ENCODE measurements at regions not wholly inside any gene's neighbourhood (a gene's known extent, or its start where the extent isn't known, plus 50 kb on each side); places are given as distances from the start of the nearest gene placed in this dataset.

DNA sequence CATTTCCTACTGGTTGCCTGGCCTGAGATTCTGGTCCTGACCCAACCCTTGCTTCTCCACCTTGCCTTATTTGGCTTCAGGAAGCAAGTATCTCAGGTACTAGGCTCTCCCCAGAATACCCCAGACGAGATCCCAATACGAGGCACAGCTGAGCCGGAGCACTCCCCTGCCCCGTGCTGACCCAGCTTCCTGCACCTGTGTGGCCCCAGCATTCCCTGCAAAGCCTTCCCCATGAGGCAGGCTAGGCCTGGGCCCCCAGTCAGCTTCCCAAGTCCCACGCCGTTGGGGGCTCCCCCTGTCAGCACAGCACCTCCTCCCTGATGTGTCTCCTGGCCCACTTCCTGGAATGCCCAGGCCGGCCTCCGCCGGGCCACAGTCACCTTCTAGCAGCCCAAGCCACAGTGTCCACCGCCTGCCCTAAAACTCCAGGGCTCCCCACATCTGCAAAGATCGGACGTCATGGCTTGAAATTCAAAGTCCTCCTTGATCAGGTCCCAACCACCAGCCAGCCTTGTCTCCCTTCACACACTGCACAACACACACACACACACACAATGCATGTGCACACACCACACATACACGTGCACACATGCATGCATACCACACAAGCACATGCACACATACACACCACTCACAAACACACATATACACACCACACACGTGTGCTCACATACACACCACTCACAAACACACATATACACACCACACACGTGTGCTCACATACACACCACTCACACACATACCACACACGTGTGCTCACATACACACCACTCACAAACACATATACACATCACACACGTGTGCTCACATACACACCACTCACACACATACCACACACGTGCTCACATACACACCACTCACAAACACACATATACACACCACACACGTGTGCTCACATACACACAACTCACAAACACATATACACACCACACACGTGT, 78.9 kb upstream of the FOXK1 start:
- Mint-ChIP-seq H3K9me3 (no peaks in the 10 kb centered on the region), H3K4me1 (ENCODE audit: low read depth) (no peaks in the 10 kb centered on the region), H3K27me3 (no peaks in the 10 kb centered on the region), H3K4me3 (no peak overlapping the region), H3K27ac (no peak overlapping the region), H3K36me3 (ENCODE audit: low read depth) (no peaks in the 10 kb centered on the region)
- DNase-seq, result no peak
- ATAC-seq (ENCODE audit: poor library complexity), result no peak
- POLR2A ChIA-PET, result no interaction called here
- no peaks in the 10 kb centered on the region for H3K27me3 ChIP-seq (ENCODE audit: control insufficient read depth in 1 of 2, insufficient read depth in 2 of 2, low read length in 2 of 2)
- TF ChIP-seq, protein P1, sequence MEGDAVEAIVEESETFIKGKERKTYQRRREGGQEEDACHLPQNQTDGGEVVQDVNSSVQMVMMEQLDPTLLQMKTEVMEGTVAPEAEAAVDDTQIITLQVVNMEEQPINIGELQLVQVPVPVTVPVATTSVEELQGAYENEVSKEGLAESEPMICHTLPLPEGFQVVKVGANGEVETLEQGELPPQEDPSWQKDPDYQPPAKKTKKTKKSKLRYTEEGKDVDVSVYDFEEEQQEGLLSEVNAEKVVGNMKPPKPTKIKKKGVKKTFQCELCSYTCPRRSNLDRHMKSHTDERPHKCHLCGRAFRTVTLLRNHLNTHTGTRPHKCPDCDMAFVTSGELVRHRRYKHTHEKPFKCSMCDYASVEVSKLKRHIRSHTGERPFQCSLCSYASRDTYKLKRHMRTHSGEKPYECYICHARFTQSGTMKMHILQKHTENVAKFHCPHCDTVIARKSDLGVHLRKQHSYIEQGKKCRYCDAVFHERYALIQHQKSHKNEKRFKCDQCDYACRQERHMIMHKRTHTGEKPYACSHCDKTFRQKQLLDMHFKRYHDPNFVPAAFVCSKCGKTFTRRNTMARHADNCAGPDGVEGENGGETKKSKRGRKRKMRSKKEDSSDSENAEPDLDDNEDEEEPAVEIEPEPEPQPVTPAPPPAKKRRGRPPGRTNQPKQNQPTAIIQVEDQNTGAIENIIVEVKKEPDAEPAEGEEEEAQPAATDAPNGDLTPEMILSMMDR (IDR thresholded peaks at IDR 0.05), result no peak
- intact Hi-C loops (cut with DNase I, micrococcal nuclease), result no loop called here
- no peaks in the 10 kb centered on the region for H3K4me1 ChIP-seq (ENCODE audit: insufficient read depth, low read length)
- H3K4me3 ChIP-seq (ENCODE audit: low read length), result no peak overlapping the region
- no peak overlapping the region for H3K27ac ChIP-seq (ENCODE audit: low read depth in 1 of 2, low read length in 2 of 2)
- H3K36me3 ChIP-seq (ENCODE audit: insufficient read depth, low read length), result no peaks in the 10 kb centered on the region
- CTCF ChIA-PET, result no interaction called here
- H3K9me3 ChIP-seq (ENCODE audit: control insufficient read depth in 1 of 2, insufficient read depth in 1 of 2, low read length in 2 of 2), result no peaks in the 10 kb centered on the region

GRCh38 chr7:4603843-4604231, 78.3 kb upstream of the FOXK1 start:
- no peak for DNase-seq
- Mint-ChIP-seq H3K36me3 (ENCODE audit: low read depth) (no peaks in the 10 kb centered on the region), H3K9me3 (no peaks in the 10 kb centered on the region), H3K4me3 (no peak overlapping the region), H3K27ac (no peak overlapping the region), H3K4me1 (ENCODE audit: low read depth) (no peaks in the 10 kb centered on the region), H3K27me3 (no peaks in the 10 kb centered on the region)
- Histone ChIP-seq H3K36me3 (ENCODE audit: insufficient read depth, low read length) (no peaks in the 10 kb centered on the region), H3K27me3 (ENCODE audit: control insufficient read depth in 1 of 2, insufficient read depth in 2 of 2, low read length in 2 of 2) (no peaks in the 10 kb centered on the region), H3K27ac (ENCODE audit: low read depth in 1 of 2, low read length in 2 of 2) (no peak overlapping the region), H3K4me3 (ENCODE audit: low read length) (no peak overlapping the region), H3K9me3 (ENCODE audit: control insufficient read depth in 1 of 2, insufficient read depth in 1 of 2, low read length in 2 of 2) (no peaks in the 10 kb centered on the region), H3K4me1 (ENCODE audit: insufficient read depth, low read length) (no peaks in the 10 kb centered on the region)
- ChIA-PET CTCF (no interaction called here), POLR2A (no interaction called here)
- intact Hi-C loops (cut with DNase I, micrococcal nuclease), result no loop called here
- TF ChIP-seq, protein P1 (IDR thresholded peaks at IDR 0.05), result no peak
- ATAC-seq (ENCODE audit: poor library complexity), result no peak

DNA sequence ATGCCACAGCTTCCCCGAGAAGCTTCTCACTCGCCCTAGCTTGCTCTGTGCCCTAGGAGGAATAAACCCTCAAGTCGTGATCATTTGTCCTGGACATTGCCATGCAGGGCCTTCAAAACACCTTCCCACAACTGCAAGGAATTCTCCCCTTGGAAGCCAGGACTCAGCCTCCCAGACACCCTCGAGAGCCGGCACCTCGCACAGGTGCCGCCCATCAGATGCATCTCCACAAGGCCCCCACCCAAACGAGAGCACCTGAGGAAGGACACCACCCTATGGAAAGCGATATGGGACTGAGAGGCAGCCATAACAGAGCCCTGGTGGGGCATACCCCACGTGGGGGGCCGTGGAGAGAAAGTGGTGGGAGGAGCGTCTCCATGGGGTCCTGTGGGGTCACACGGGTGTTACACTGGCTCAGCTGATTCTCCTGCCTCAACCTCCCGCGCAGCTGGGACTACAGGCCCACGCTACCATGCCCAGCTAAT, 77.6 kb upstream of the FOXK1 start:
- H3K27me3 Mint-ChIP-seq, result no peaks in the 10 kb centered on the region
- no peak overlapping the region for H3K27ac Mint-ChIP-seq
- no peaks in the 10 kb centered on the region for H3K9me3 Mint-ChIP-seq
- Histone ChIP-seq H3K4me3 (ENCODE audit: low read length) (no peak overlapping the region), H3K4me1 (ENCODE audit: insufficient read depth, low read length) (no peaks in the 10 kb centered on the region), H3K27me3 (ENCODE audit: control insufficient read depth in 1 of 2, insufficient read depth in 2 of 2, low read length in 2 of 2) (no peaks in the 10 kb centered on the region), H3K9me3 (ENCODE audit: control insufficient read depth in 1 of 2, insufficient read depth in 1 of 2, low read length in 2 of 2) (no peaks in the 10 kb centered on the region), H3K36me3 (ENCODE audit: insufficient read depth, low read length) (no peaks in the 10 kb centered on the region), H3K27ac (ENCODE audit: low read depth in 1 of 2, low read length in 2 of 2) (no peak overlapping the region)
- H3K4me3 Mint-ChIP-seq, result no peak overlapping the region
- no peaks in the 10 kb centered on the region for H3K36me3 Mint-ChIP-seq (ENCODE audit: low read depth)
- CTCF ChIA-PET, result no interaction called here
- DNase-seq, result no peak
- intact Hi-C loops (cut with DNase I, micrococcal nuclease), result no loop called here
- ATAC-seq (ENCODE audit: poor library complexity), result no peak
- TF ChIP-seq, protein P1 (IDR thresholded peaks at IDR 0.05), result no peak
- POLR2A ChIA-PET, result no interaction called here
- H3K4me1 Mint-ChIP-seq (ENCODE audit: low read depth), result no peaks in the 10 kb centered on the region

All from CD4-positive, alpha-beta T cell (primary cell).